ENCODE measurements at regions not wholly inside any gene's neighbourhood (a gene's known extent, or its start where the extent isn't known, plus 50 kb on each side); places are given as distances from the start of the nearest gene placed in this dataset.

- no peak for TF ChIP-seq POLR2A (IDR thresholded peaks at IDR 0.05; ENCODE audit: low read depth, low read length)
- TF ChIP-seq POLR2AphosphoS5 (IDR thresholded peaks at IDR 0.05; ENCODE audit: low read depth, low read length), result no peak
Measured at GRCh38 chr1:87913361-87913760, 584.7 kb downstream of the LMO4 start.
